ENCODE measurements at regions not wholly inside any gene's neighbourhood (a gene's known extent, or its start where the extent isn't known, plus 50 kb on each side); places are given as distances from the start of the nearest gene placed in this dataset.
"Not testable (repeated sequence)": the region's sequence is repeated elsewhere in the genome, so short reads cannot be mapped to it uniquely, and the experiment has no call there.

- no peak for DNase-seq
These were observed 50.9 kb upstream of the WARS2 start for GRCh38 chr1:119191325-119191724.

- DNase-seq, result no peak
These were observed 63.9 kb upstream of the WARS2 start for GRCh38 chr1:119204197-119204960.

GRCh38 chr1:119204961-119205357 lies 64.5 kb upstream of the WARS2 start:
- peak; percentile 15 for DNase-seq

GRCh38 chr1:119209061-119209460 lies 68.6 kb upstream of the WARS2 start:
- DNase-seq, result no peak

GRCh38 chr1:119209596-119210295 lies 69.3 kb upstream of the WARS2 start:
- no peak for DNase-seq

- DNase-seq, result no peak
These were observed 69.8 kb upstream of the WARS2 start for GRCh38 chr1:119210296-119210649.

- not testable (repeated sequence) for DNase-seq
These were observed 72.8 kb upstream of the WARS2 start for GRCh38 chr1:119213213-119213612.

GRCh38 chr1:119214961-119215360 lies 74.5 kb upstream of the WARS2 start:
- DNase-seq, result not testable (repeated sequence)

GRCh38 chr1:119217309-119217828 lies 76.9 kb upstream of the WARS2 start:
- no peak for DNase-seq

- DNase-seq, result no peak
These were observed 79.3 kb upstream of the WARS2 start for GRCh38 chr1:119219711-119220110.

- DNase-seq, result no peak
These were observed 80.5 kb upstream of the WARS2 start for GRCh38 chr1:119220991-119221390.

- no peak for DNase-seq
These were observed 81.8 kb upstream of the WARS2 start for GRCh38 chr1:119222271-119222670.

GRCh38 chr1:119225265-119225664 lies 84.8 kb upstream of the WARS2 start:
- no peak for DNase-seq

- DNase-seq, result no peak
These were observed 85.4 kb upstream of the WARS2 start for GRCh38 chr1:119225831-119226230.

- no peak for DNase-seq
These were observed 85.9 kb upstream of the WARS2 start for GRCh38 chr1:119226321-119226720.

GRCh38 chr1:119226913-119227312 lies 86.5 kb upstream of the WARS2 start:
- DNase-seq, result no peak

- no peak for DNase-seq
These were observed 87.0 kb upstream of the WARS2 start for GRCh38 chr1:119227456-119227855.

GRCh38 chr1:119228335-119229080 lies 88.1 kb upstream of the WARS2 start:
- no peak for DNase-seq

GRCh38 chr1:119235120-119235519 lies 94.7 kb upstream of the WARS2 start:
- DNase-seq, result no peak

GRCh38 chr1:119245881-119246280 lies 105.4 kb upstream of the WARS2 start:
- no peak for DNase-seq

- DNase-seq, result no peak
These were observed 108.8 kb upstream of the WARS2 start for GRCh38 chr1:119249283-119249682.

- no peak for DNase-seq
These were observed 109.8 kb upstream of the WARS2 start for GRCh38 chr1:119250299-119250698.

GRCh38 chr1:119251751-119252150 lies 111.3 kb upstream of the WARS2 start:
- no peak for DNase-seq

- DNase-seq, result no peak
These were observed 112.9 kb upstream of the WARS2 start for GRCh38 chr1:119253366-119253765.
